ENCODE measurements at regions not wholly inside any gene's neighbourhood (a gene's known extent, or its start where the extent isn't known, plus 50 kb on each side); places are given as distances from the start of the nearest gene placed in this dataset.

- TF ChIP-seq, protein P1, sequence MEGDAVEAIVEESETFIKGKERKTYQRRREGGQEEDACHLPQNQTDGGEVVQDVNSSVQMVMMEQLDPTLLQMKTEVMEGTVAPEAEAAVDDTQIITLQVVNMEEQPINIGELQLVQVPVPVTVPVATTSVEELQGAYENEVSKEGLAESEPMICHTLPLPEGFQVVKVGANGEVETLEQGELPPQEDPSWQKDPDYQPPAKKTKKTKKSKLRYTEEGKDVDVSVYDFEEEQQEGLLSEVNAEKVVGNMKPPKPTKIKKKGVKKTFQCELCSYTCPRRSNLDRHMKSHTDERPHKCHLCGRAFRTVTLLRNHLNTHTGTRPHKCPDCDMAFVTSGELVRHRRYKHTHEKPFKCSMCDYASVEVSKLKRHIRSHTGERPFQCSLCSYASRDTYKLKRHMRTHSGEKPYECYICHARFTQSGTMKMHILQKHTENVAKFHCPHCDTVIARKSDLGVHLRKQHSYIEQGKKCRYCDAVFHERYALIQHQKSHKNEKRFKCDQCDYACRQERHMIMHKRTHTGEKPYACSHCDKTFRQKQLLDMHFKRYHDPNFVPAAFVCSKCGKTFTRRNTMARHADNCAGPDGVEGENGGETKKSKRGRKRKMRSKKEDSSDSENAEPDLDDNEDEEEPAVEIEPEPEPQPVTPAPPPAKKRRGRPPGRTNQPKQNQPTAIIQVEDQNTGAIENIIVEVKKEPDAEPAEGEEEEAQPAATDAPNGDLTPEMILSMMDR (IDR thresholded peaks at IDR 0.05; ENCODE audit: borderline replicate concordance, extremely low read depth, low read length, poor library complexity, severe bottlenecking), result peak; percentile 20
- TF ChIP-seq EZH2 (IDR thresholded peaks at IDR 0.05; ENCODE audit: borderline replicate concordance, low read depth, low read length, severe bottlenecking), result no peak
These were observed 89.6 kb upstream of the ITGB1 start for GRCh38 chr10:33047655-33048054.
